HL-60/S4 treated with phorbol 12-myristate 13-acetate at 8.2 ng/mL for 4 days and 3 days (cell line): ENCODE measurements at regions not wholly inside any gene's neighbourhood (a gene's known extent, or its start where the extent isn't known, plus 50 kb on each side); places are given as distances from the start of the nearest gene placed in this dataset.

Source experiments
- in situ Hi-C: fragments of 300-500 bp; cut with MboI; formaldehyde crosslinking; loops from 2 replicates; pipeline ENCODE4 v1.15.0; 2022; ENCODE audit warnings: low sequenced_read_pairs

DNA sequence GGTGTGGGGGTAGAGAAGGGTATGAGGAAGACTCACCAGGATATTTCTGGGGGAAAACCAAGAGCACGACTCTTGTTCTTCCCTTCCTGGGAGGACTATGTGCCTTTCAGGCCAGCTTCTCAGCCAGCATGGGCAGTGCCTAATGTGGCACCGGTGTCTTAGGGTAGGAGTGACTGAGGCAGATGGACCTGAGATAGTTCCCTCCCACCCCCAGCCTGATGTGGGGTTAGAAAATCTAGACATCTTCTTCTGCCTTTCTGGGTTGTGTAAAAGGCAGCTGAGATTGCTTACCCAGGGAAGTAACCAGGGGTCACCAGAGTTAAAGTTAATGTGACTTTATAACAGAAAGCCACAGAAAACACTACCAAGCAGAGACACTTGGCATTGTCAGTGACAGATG is 127.3 kb downstream of the TMA16 start:
- in situ Hi-C loops, result no loop called here

- in situ Hi-C loops, result no loop called here
Measured at GRCh38 chr4:163622379-163623035, 128.0 kb downstream of the TMA16 start.

DNA sequence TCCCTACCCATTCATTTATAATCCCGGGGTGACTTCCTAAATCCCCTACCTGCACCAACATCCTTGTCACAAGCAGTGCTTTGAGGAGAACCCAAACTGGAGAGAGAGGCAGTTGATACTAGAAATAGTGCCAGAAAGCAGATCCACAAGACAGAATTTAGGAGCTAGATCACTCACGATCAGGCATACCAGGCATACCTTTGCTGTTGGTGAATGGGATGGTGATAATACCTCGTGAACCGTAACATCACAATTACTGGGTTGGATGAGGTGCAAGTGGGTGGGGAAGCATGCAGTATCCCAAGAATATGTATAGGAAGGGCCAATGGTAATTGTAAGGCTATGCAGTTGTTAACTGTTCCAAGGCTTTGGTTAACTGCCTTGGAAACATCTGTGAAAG is 129.3 kb downstream of the TMA16 start:
- in situ Hi-C loops, result no loop called here

GRCh38 chr4:163624727-163625126 is 130.2 kb downstream of the TMA16 start:
- in situ Hi-C loops, result no loop called here

- in situ Hi-C loops, result no loop called here
Measured at GRCh38 chr4:163631288-163631687, 136.8 kb downstream of the TMA16 start.

- in situ Hi-C loops, result no loop called here
Measured at GRCh38 chr4:163638909-163639308, 144.4 kb downstream of the TMA16 start.

GRCh38 chr4:163649557-163650091 is 155.1 kb downstream of the TMA16 start:
- in situ Hi-C loops, result no loop called here

GRCh38 chr4:163651761-163652160 is 157.3 kb downstream of the TMA16 start:
- in situ Hi-C loops, result no loop called here

- in situ Hi-C loops, result no loop called here
Measured at GRCh38 chr4:163654621-163655020, 160.1 kb downstream of the TMA16 start.

DNA sequence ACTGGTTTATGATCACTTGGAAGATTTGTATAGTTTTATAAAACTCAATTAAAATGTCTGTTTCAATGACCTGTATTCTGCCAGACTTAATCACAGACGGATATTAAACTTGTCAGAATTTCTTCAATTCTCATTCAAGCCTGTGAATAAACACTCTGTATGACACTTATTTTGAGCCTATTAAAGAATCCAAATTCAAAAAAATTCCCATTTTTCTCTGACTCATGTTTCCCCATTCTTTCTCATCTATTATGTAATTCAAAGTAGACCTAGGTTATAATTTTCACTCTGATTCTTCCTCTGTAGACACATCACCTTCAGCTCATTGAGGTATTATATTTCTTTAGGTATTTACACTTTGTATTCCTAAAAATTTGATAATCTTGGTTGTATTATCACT is 166.1 kb downstream of the TMA16 start:
- in situ Hi-C loops, result no loop called here

- in situ Hi-C loops, result no loop called here
Measured at GRCh38 chr4:163662768-163663167, 168.3 kb downstream of the TMA16 start.

DNA sequence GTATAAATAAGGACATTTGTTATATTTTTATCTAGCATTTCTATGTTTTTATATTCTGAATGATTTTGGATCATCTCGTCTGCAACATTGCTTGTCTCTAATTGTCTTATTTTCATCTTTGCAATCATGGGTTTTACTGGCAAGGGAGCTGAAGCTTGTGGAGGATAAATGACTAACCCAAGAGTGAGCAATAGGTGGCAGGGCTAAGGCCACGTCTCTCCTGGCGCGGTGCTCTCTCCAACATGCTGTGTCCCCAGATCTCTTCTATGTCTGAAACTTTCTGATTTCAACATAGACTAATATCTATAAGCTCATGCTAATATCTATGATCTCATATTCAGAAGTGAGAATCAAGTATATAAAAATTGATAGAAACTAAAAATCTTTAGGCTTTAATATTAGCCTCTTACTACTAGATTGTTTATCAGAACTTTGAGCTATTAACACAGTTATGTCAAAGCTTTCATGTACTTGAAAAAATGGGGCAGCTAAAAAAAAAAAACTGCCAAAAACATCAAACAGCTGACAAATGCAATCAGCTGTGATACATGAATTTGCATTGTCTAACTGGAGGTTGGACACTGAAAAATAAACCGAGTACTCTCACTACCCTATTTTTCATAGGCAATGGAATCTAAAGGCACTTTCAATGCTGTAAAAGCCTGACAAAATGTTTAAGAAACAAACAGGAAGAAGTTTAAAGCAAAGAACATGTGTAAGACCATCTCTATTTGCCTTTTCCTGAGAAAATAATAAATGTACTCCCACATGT is 169.2 kb downstream of the TMA16 start:
- in situ Hi-C loops, result no loop called here

DNA sequence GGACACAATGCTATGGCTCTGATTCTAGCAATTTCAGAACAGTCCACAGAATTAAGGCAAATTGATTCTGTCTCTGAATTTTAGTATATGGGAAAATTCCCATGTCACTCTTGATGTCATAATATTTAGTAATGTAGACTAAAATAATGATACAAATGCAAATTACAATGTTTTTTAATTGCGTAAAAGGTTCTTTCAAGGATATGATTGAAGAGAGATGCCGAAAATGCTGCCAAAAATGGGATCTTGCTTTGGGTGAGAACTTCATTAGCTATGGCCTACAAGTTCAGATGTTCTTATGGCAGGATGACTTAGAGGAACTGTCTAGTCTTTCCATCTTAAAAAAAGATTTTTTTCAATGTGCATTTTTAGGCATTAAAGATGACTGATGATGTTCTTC is 170.6 kb downstream of the TMA16 start:
- in situ Hi-C loops, result no loop called here

DNA sequence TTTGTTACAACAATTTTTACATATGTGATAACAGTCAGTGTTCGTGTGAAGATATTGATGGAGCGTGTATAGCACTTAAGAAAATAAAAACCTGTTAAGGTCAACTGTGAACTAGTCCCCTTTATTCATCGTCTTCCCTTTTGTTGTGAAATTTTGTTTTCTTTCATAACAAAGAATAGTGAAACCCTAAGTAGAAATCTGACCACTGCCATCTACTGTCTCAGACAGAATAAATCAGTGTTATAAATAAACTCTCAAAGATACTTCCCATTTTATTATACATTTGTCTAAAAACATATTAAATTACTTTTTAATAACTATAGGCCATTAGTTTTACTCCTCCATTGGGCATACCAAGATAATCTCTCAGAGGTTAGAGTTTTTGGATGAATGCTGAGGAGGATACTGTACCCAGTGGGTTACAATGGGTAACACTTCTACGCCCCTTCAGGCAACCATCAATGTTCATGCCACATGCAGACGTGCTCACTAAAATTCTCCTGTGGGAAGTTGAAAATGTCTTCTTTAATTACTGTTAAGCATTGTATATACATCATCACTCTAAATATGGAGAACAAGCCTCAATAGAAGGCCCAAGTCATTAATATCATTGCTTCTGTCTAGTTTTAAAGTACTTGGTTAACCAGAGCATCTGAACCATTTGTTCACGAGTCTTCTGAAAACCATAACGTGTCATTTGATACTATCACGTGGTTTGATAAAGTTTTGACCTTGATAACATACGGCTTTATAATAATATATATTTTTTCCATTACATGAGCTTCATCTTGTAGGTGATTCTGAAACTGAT is 171.2 kb downstream of the TMA16 start:
- in situ Hi-C loops, result no loop called here

DNA sequence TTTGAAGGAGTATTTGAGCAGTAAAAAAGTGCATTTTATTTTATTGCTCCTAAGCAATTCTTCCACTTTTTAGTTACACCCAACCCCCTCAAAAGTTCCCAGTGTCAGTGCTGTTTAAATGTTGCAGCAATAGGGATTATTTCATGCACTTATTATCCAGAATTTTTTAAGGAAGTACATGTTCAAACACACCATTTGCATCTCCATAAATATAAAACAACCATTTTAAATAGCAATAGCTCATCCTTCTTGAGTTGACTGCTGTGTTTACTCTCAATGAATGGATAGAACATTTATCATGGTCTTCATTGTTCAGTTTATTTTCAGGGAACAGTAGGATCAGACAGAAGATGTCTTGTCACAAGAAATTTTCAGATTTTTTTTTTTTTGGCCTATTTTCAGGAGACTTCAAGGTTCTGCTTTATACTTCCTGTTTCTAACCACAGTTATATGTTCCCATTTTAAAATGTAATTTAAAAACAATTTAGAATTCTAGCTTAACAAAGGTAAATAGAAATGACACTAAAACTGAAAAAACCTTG is 171.9 kb downstream of the TMA16 start:
- in situ Hi-C loops, result no loop called here

DNA sequence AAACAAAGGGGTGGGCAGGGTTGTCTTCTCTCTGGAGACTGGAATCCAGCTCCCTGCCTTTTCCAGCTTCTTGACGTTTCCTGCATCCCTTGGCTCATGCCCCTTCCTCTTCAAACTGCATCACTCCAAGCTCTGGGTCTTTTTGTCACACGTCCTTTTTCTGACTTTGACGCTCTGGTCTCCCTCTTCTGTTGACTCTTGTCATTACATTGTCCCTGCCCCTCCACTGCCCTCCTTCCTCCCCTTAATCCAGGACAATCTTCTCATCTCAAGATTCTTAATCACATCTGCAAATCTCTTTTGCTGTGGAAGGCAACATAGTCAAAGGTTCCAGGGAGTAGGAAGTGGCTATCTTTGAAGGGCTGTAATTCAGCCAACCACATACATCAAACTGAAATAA is 178.3 kb downstream of the TMA16 start:
- in situ Hi-C loops, result loop anchor here (10.0 kb wide), 1 partner anchor 118 kb away; no protein-coding TSS in a partner anchor

DNA sequence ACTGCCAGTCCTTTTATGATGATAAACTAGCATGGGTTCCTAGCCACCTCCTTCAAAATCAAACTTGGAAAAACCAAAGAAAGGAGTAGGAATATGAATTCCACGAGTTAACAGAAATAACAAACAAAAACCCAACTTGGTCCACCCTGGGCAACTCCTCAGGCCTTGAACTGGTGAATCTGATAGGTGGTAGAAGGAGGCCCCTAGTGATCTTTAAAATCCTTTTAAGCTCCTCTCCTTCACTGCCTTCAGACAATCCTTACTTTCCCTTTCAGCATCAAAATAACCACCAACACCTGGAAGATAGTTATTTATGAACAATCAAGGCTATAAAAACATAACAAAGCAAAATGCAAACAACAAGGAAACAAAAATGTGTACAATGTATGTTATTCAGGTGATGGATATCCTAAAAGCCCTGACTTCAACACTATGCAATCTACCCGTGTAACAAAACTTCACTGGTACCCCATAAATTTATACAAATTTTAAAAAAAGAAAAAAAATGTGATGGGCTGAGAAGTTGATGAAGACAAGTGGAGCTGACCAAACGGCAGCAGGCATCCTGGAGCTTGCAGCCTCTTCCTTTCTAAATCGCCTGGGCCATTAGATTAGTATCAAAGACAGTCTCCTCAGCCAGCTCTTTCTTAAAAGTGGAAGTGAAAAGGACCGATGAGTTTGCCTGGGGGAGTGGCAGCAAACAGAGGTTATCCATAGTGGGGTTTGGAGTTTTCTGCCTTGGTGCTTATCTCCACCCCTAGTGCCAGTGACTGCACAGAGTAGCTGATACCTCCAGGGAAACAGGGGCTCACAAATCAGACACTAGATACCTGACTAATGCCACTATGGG is 179.6 kb downstream of the TMA16 start:
- in situ Hi-C loops, result loop anchor here (10.0 kb wide), 1 partner anchor 119 kb away; no protein-coding TSS in a partner anchor

GRCh38 chr4:163679189-163679588 is 184.7 kb downstream of the TMA16 start:
- in situ Hi-C loops, result loop anchor here (10.0 kb wide), 1 partner anchor 124 kb away; no protein-coding TSS in a partner anchor

- in situ Hi-C loops, result no loop called here
Measured at GRCh38 chr4:163680386-163681098, 186.1 kb downstream of the TMA16 start.
